ENCODE measurements at regions not wholly inside any gene's neighbourhood (a gene's known extent, or its start where the extent isn't known, plus 50 kb on each side); places are given as distances from the start of the nearest gene placed in this dataset.

GRCh38 chr7:68805159-68805558, 793.1 kb upstream of the AUTS2 start:
- TF ChIP-seq CTCF (IDR thresholded peaks at IDR 0.05; ENCODE audit: borderline replicate concordance, extremely low read depth, low read length, poor library complexity, severe bottlenecking) (no peak), EZH2 (IDR thresholded peaks at IDR 0.05; ENCODE audit: borderline replicate concordance, low read depth, low read length, severe bottlenecking) (no peak)

Data from DND-41 (cell line).